Calu3 (cell line): ENCODE measurements at regions not wholly inside any gene's neighbourhood (a gene's known extent, or its start where the extent isn't known, plus 50 kb on each side); places are given as distances from the start of the nearest gene placed in this dataset.

Experiments used
- BruUV-seq: library from RNA; stranded (reverse); fragments of 400-500 nt; replicated peaks from 2 replicates; lab custom pipeline; 2021; lab: Mats Ljungman, UMichigan
- CTCF ChIA-PET: fragments of 300-600 bp; sonication (Branson Sonifier 250); formaldehyde crosslinking; loops from one replicate; lab custom pipeline; 2022; ENCODE audit warnings: antibody characterized with exemption; lab: Charles Lee
- DNase-seq: peaks from one replicate; pipeline ENCODE4 v3.0.0; 2022
- H3K27ac Mint-ChIP-seq: one replicate; pipeline ENCODE4 v1.8.0; 2022; ENCODE audit warnings: mixed read lengths; ENCODE audit not compliant: unreplicated experiment
- H3K27me3 Mint-ChIP-seq: one replicate; pipeline ENCODE4 v1.8.0; 2022; ENCODE audit warnings: mixed read lengths; ENCODE audit not compliant: unreplicated experiment
- H3K36me3 Mint-ChIP-seq: one replicate; pipeline ENCODE4 v1.8.0; 2022; ENCODE audit warnings: mild to moderate bottlenecking, moderate library complexity, mixed read lengths; ENCODE audit not compliant: insufficient read depth, unreplicated experiment
- H3K4me1 Mint-ChIP-seq: one replicate; pipeline ENCODE4 v1.8.0; 2022; ENCODE audit warnings: mild to moderate bottlenecking, low read depth, mixed read lengths; ENCODE audit not compliant: unreplicated experiment
- H3K4me3 Mint-ChIP-seq: one replicate; pipeline ENCODE4 v1.8.0; 2022; ENCODE audit warnings: mild to moderate bottlenecking, low read depth, moderate library complexity, mixed read lengths; ENCODE audit not compliant: unreplicated experiment
- H3K9me3 Mint-ChIP-seq: one replicate; pipeline ENCODE4 v1.8.0; 2022; ENCODE audit warnings: low read depth, mixed read lengths; ENCODE audit not compliant: unreplicated experiment
- intact Hi-C: fragments of 100-400 bp; cut with micrococcal nuclease; formaldehyde crosslinking; loops from one replicate; pipeline ENCODE4 v1.10.0; 2022; ENCODE audit not compliant: unreplicated experiment
- TF ChIP-seq, protein P1 (sequence below): fragments of 200-600 bp; IDR thresholded peaks from one replicate; pipeline ENCODE4 v1.8.0; 2022; ENCODE audit warnings: antibody characterized with exemption; ENCODE audit not compliant: unreplicated experiment

DNA sequence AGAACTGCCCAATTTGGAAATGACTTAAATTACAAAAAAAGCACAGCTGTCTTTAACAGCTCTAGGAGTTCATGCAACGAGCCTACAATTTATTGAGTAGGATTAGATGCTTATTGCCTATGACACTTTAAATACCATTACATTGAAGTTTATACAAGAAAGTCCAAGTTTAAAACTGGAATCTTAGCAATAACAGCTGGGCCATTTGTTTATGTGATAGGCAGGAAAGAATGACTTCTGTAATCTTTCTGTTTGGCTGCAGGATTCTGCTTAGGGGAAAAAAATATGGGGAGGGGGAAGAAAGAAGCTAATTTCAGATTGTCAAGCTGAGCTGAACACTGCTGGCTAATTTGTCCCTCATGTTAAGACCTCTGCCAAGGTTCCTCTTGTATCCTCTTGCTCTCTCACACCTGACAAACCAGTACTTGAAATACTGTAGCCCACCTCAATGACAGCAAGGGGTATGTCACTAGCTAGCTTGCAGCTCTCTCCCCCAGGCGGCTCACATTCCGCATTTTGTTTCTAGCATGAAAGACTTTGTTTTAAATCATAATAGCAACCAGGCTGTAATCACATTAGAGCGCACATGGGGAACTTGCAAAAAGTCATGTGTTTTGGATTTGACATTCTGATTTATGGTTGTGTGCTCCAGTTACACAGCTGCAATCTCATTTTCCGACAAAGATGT, 384.8 kb downstream of the BMP4 start:
- intact Hi-C loops, result no loop called here
- H3K27me3 Mint-ChIP-seq, result no peaks in the 10 kb centered on the region
- no peak for DNase-seq
- no peaks in the 10 kb centered on the region for H3K4me1 Mint-ChIP-seq
- TF ChIP-seq, protein P1, sequence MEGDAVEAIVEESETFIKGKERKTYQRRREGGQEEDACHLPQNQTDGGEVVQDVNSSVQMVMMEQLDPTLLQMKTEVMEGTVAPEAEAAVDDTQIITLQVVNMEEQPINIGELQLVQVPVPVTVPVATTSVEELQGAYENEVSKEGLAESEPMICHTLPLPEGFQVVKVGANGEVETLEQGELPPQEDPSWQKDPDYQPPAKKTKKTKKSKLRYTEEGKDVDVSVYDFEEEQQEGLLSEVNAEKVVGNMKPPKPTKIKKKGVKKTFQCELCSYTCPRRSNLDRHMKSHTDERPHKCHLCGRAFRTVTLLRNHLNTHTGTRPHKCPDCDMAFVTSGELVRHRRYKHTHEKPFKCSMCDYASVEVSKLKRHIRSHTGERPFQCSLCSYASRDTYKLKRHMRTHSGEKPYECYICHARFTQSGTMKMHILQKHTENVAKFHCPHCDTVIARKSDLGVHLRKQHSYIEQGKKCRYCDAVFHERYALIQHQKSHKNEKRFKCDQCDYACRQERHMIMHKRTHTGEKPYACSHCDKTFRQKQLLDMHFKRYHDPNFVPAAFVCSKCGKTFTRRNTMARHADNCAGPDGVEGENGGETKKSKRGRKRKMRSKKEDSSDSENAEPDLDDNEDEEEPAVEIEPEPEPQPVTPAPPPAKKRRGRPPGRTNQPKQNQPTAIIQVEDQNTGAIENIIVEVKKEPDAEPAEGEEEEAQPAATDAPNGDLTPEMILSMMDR, result no peak
- H3K4me3 Mint-ChIP-seq, result no peak overlapping the region
- H3K9me3 Mint-ChIP-seq, result no peaks in the 10 kb centered on the region
- no TSS peak for BruUV-seq
- H3K27ac Mint-ChIP-seq, result no peak overlapping the region
- CTCF ChIA-PET, result no interaction called here
- no peaks in the 10 kb centered on the region for H3K36me3 Mint-ChIP-seq

DNA sequence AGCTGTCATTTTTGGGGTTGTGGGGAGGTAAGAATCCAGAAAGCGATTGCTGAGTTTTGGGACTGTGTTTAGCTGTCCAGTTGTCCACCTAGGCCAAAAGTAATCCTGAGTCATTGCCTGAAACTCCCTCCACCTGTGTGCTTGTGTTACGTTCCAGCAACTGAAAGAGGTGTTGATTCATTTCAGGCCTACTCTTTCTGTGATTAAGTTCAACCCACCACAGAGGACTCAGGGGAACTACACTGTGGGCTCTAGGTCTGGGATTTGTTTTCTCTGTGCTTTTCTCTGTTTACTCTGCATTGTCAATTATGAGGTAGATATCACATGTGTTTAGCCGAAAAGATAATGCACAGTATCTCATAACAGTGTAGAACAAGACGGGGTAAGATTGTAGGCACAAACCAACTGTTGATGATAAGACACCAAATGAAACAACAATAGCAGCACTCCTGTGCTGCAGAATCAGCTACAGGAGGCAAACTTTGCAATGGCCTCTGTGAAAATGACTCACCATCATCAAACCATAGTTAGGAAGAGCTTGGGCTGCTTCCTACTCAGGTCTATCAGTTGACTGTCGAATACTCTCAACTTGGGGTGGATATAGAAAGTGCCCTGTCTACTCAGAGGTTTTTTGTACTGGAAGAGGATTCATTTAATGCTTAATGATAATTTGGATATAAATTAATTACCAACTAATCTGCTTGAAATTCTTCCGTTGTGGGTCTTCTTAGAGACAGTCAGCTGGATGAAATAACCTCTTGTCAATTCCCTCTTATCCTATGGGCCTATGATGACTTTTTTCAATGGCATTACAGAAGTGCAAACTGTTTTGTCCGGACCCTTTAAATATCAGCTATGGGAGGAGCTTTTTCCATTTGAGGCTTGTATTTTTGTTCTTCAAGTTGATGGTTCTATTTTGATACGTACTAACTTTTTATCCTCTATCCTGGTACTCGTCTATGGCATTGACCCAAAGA, 385.9 kb downstream of the BMP4 start:
- no peaks in the 10 kb centered on the region for H3K36me3 Mint-ChIP-seq
- no peaks in the 10 kb centered on the region for H3K4me1 Mint-ChIP-seq
- H3K4me3 Mint-ChIP-seq, result no peak overlapping the region
- intact Hi-C loops, result no loop called here
- no TSS peak for BruUV-seq
- TF ChIP-seq, protein P1, result no peak
- DNase-seq, result no peak
- CTCF ChIA-PET, result no interaction called here
- no peak overlapping the region for H3K27ac Mint-ChIP-seq
- H3K27me3 Mint-ChIP-seq, result no peaks in the 10 kb centered on the region
- H3K9me3 Mint-ChIP-seq, result no peaks in the 10 kb centered on the region

DNA sequence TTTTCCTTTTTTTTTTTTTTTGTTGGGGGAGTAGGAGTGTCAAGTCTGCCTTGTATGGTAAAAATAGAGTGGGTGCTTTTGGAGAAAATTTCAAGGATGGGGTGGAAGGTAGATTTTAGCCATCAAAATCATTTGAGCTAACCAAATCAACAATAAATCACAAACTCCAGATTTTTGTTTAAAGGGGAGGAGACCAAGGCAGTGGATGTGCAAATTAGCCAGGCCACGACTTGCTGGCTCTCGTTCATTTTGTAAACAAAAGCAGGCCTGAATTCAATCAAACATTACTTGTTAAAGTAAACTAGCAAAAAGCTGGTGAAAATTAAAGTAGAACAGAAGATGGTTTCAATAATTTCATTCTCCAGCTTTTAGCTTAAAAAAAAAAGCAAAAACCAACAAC, 387.2 kb downstream of the BMP4 start:
- no peaks in the 10 kb centered on the region for H3K36me3 Mint-ChIP-seq
- no TSS peak for BruUV-seq
- H3K27me3 Mint-ChIP-seq, result no peaks in the 10 kb centered on the region
- intact Hi-C loops, result no loop called here
- no peaks in the 10 kb centered on the region for H3K4me1 Mint-ChIP-seq
- TF ChIP-seq, protein P1, result no peak
- DNase-seq, result no peak
- H3K4me3 Mint-ChIP-seq, result no peak overlapping the region
- no peaks in the 10 kb centered on the region for H3K9me3 Mint-ChIP-seq
- CTCF ChIA-PET, result no interaction called here
- no peak overlapping the region for H3K27ac Mint-ChIP-seq

DNA sequence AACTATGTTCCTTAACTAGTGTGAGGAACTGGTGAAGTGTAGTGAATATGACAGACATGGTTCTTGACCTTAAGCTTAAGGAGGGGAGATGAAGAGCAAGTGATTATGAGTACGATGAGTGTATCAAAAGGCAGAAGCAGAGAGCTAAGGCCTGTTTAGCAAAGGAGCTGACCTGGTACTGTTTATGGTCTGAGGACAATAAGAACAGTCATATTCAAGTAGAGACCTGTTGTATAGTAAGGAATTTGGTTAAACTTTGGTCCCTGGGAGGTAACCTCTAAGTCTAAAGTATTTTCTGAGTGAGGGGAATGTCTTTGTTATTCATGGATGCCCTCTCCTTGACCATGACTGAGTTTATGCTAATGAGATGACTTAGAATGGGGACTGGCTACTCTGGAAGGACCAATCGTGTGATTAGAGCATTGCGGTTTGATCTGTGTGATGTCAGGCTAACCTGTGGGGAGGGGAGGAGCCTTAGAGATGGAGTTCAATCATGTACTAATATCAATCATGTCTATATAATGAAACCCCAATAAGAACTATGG, 389.3 kb downstream of the BMP4 start:
- Mint-ChIP-seq H3K4me1 (no peaks in the 10 kb centered on the region), H3K36me3 (no peaks in the 10 kb centered on the region), H3K9me3 (peaks cover under 1% of the 10 kb centered on the region), H3K27ac (no peak overlapping the region), H3K27me3 (no peaks in the 10 kb centered on the region), H3K4me3 (no peak overlapping the region)
- intact Hi-C loops, result no loop called here
- no TSS peak for BruUV-seq
- CTCF ChIA-PET, result interaction anchor here (1.0 kb wide), 1 partner anchor 11 kb away, joined by 4 read pairs; no protein-coding TSS in a partner anchor
- TF ChIP-seq, protein P1, result no peak
- DNase-seq, result no peak
